ENCODE measurements at regions not wholly inside any gene's neighbourhood (a gene's known extent, or its start where the extent isn't known, plus 50 kb on each side); places are given as distances from the start of the nearest gene placed in this dataset.

DNA sequence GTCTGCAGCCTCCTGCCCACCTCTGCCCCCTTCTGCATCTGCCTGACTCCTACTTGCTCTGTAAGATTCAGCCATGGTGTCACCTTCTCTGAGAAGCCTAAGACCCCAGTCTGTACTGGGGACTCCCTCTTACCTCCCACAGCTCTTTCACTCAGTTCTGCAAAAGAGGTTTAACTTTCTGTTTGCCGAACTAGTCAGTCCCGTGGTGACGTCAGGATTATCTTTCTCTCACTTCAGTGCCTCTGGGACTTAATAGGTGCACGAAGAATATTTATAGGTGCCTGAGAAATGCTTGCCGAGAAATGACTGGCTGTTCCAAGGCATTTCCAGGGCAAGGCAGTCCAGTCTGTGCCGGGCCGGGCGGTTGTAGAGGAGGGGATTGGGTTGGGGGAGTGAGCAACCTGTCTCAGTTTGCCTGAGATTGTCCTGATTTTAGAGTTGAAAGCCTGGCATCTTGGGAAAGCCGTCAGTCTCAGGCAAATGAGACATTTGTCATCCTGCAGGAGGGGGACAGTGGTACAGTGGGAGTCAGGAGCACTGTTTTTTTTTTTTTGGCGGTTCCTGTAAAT lies 227.5 kb upstream of the NPVF start:
- no peak overlapping the region for H3K4me3 ChIP-seq (replicated peaks; ENCODE audit: low read depth, low read length)
- H3K36me3 ChIP-seq (ENCODE audit: control insufficient read depth, insufficient read depth, low read length), result no peaks in the 10 kb centered on the region
- no peaks in the 10 kb centered on the region; the same call in none of the 2 replicates for H3K27me3 ChIP-seq (replicated peaks; ENCODE audit: control insufficient read depth, insufficient read depth, low read length)
- TF ChIP-seq, protein P1, sequence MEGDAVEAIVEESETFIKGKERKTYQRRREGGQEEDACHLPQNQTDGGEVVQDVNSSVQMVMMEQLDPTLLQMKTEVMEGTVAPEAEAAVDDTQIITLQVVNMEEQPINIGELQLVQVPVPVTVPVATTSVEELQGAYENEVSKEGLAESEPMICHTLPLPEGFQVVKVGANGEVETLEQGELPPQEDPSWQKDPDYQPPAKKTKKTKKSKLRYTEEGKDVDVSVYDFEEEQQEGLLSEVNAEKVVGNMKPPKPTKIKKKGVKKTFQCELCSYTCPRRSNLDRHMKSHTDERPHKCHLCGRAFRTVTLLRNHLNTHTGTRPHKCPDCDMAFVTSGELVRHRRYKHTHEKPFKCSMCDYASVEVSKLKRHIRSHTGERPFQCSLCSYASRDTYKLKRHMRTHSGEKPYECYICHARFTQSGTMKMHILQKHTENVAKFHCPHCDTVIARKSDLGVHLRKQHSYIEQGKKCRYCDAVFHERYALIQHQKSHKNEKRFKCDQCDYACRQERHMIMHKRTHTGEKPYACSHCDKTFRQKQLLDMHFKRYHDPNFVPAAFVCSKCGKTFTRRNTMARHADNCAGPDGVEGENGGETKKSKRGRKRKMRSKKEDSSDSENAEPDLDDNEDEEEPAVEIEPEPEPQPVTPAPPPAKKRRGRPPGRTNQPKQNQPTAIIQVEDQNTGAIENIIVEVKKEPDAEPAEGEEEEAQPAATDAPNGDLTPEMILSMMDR (IDR thresholded peaks at IDR 0.05; ENCODE audit: insufficient read depth, low read length, poor library complexity, severe bottlenecking), result no peak
- DNase-seq (ENCODE audit: extremely low read depth, insufficient read length), result no peak

DNA sequence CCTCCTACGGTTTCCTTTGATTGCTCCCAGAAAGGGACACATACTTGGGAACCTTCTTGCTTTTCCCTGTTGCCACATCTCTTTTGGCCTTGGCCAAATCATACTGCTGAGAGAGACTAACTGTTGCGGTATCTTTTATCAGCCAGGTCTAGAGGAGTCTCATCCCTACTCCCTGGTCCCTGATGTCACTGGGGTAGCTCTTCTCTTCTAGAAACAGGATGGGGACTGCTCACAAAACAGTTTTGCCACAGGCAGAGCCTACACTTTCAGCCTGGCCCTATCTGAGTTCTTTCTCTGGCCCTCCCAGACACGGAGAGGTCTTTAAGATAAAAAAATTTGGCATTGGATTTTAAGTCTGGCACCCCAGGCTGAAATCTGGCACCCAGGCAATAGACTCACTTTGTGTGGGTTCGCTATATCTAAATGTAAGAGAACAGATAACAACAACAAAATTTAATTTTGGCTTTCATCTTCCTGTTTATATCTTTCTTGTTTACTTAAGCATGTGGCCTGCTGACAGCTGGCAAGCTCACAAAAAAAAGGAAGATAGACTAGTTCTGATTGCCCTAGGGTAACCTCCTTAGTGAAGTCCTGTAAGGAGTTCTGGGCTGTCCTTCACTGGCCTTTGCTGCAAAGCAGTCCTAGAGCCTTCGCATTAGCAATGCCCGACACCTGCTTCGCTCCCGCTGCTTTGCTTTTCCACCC lies 228.3 kb upstream of the NPVF start:
- Histone ChIP-seq H3K27me3 (replicated peaks; ENCODE audit: control insufficient read depth, insufficient read depth, low read length) (no peaks in the 10 kb centered on the region; the same call in none of the 2 replicates), H3K36me3 (ENCODE audit: control insufficient read depth, insufficient read depth, low read length) (no peaks in the 10 kb centered on the region), H3K4me3 (replicated peaks; ENCODE audit: low read depth, low read length) (no peak overlapping the region)
- TF ChIP-seq, protein P1 (IDR thresholded peaks at IDR 0.05; ENCODE audit: insufficient read depth, low read length, poor library complexity, severe bottlenecking), result no peak
- no peak for DNase-seq (ENCODE audit: extremely low read depth, insufficient read length)

DNA sequence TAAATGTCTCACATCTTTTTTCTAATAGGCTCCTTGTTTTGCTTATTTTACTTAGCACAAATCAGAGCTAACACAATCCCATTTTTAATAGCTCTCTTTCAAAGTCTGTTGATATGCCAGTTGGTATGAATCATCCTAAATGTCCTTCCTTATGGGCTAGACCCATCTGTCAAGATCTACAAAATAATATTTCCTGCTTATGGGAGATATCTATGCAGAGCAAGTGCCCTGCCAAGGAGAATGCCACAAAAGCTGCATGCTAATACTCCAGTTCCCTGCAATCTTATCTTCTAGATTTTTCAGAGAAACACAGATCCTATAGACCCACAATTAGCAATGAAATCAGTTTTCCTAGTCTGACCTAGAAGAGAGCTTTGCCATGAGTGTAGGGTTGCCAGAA lies 230.8 kb upstream of the NPVF start:
- DNase-seq (ENCODE audit: extremely low read depth, insufficient read length), result no peak
- Histone ChIP-seq H3K36me3 (ENCODE audit: control insufficient read depth, insufficient read depth, low read length) (no peaks in the 10 kb centered on the region), H3K4me3 (replicated peaks; ENCODE audit: low read depth, low read length) (no peak overlapping the region), H3K27me3 (replicated peaks; ENCODE audit: control insufficient read depth, insufficient read depth, low read length) (no peaks in the 10 kb centered on the region; the same call in none of the 2 replicates)
- TF ChIP-seq, protein P1 (IDR thresholded peaks at IDR 0.05; ENCODE audit: insufficient read depth, low read length, poor library complexity, severe bottlenecking), result no peak

DNA sequence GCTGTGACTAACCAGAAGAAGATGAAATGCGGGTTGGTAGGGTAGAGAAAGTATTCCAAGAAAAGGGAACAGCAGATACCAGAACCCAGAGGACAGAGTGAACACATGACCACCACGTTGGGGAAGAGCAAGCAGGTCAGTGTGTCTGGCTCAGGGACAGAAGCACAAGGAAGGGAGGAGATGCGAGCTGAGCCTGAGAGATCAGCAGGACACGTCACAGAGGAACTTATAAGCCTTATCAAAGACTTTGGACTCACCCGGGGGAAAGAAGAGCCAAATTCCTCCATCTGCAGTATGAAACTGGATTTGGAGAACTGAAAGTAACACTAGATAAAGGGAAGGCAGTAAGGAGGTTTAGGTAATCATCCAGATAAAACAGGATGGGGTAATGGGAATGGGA lies 232.1 kb upstream of the NPVF start:
- H3K27me3 ChIP-seq (replicated peaks; ENCODE audit: control insufficient read depth, insufficient read depth, low read length), result no peaks in the 10 kb centered on the region; the same call in 1 of the 2 replicates
- no peak for DNase-seq (ENCODE audit: extremely low read depth, insufficient read length)
- TF ChIP-seq, protein P1 (IDR thresholded peaks at IDR 0.05; ENCODE audit: insufficient read depth, low read length, poor library complexity, severe bottlenecking), result no peak

DNA sequence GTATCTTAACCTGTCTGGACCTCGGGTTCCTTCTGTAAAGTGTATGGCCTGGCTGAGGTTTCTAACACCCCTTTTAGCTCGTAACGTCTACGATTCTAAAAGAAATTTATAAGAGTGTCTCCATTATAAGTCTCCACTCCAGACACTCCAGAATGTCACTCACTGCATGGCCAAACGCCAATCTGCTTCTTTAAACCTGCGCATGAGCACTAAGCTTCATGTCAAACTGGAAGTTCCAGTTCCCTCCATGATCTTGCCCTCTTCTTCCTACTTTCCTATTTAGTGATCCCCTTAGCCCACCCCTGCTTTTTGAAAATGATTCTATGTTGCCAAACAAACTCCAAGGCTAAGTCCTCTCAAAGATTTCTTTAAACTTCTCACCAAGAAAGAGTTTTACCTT lies 241.4 kb upstream of the NPVF start:
- TF ChIP-seq, protein P1 (IDR thresholded peaks at IDR 0.05; ENCODE audit: insufficient read depth, low read length, poor library complexity, severe bottlenecking), result no peak
- no peak for DNase-seq (ENCODE audit: extremely low read depth, insufficient read length)
- Histone ChIP-seq H3K27me3 (replicated peaks; ENCODE audit: control insufficient read depth, insufficient read depth, low read length) (no peaks in the 10 kb centered on the region; the same call in 1 of the 2 replicates), H3K4me3 (replicated peaks; ENCODE audit: low read depth, low read length) (no peak overlapping the region), H3K36me3 (ENCODE audit: control insufficient read depth, insufficient read depth, low read length) (no peaks in the 10 kb centered on the region)

More for the DNA sequence above, 232.1 kb upstream of the NPVF start:
- Histone ChIP-seq H3K4me3 (replicated peaks; ENCODE audit: low read depth, low read length) (no peak overlapping the region), H3K36me3 (ENCODE audit: control insufficient read depth, insufficient read depth, low read length) (no peaks in the 10 kb centered on the region)

All from GM06990 (cell line).